B cell (primary cell): ENCODE measurements at regions not wholly inside any gene's neighbourhood (a gene's known extent, or its start where the extent isn't known, plus 50 kb on each side); places are given as distances from the start of the nearest gene placed in this dataset.

ENCODE experiments used
- ATAC-seq: fragments of 200-7000 bp; cut with Tn5 transposase; one replicate; pipeline ENCODE4 v1.10.0; 2021; ENCODE audit warnings: low read depth, mild to moderate bottlenecking, moderate number of reproducible peaks, moderate library complexity
- CTCF ChIA-PET: fragments of 350-600 bp; sonication (Branson Sonifier 250); formaldehyde crosslinking; loops from one replicate; lab custom pipeline; 2021; ENCODE audit warnings: antibody characterized with exemption, inconsistent platforms; lab: Charles Lee
- POLR2A ChIA-PET: fragments of 350-600 bp; sonication (Branson Sonifier 250); formaldehyde crosslinking; loops from one replicate; lab custom pipeline; 2021; ENCODE audit warnings: antibody characterized with exemption; lab: Charles Lee
- DNase-seq: peaks from one replicate; pipeline ENCODE4 v3.0.0; 2013
- H2AFZ ChIP-seq: 2 replicates; pipeline ENCODE4 v1.6.1; 2012; ENCODE audit warnings: mild to moderate bottlenecking, low read depth, low read length; ENCODE audit not compliant: insufficient read depth, poor library complexity, severe bottlenecking
- H3K27ac ChIP-seq, 2 donors: 1 replicate in 1 of 2; 2 replicates in 1 of 2; pipeline ENCODE4 v1.5.1; 2012 to 2013; ENCODE audit warnings: low read length in 2 of 2, mild to moderate bottlenecking in 2 of 2, moderate library complexity in 1 of 2
- H3K27me3 ChIP-seq, 4 experiments: fragments of 200-600 bp in 1 of 4; sonication (generic) in 1 of 4; replicated peaks in 1 of 4; 1 replicate in 2 of 4; 2 replicates in 2 of 4; pipeline versions ENCODE4 v1.6.1 to v1.7.0; 2013 to 2016; ENCODE audit warnings: low read length in 3 of 4, mild to moderate bottlenecking in 2 of 4, mixed read lengths in 1 of 4, moderate library complexity in 1 of 4; ENCODE audit not compliant: insufficient read depth in 4 of 4, control insufficient read depth in 3 of 4; ENCODE audit errors: control extremely low read depth in 1 of 4
- H3K36me3 ChIP-seq, 2 experiments: replicated peaks in 1 of 2; 1 replicate in 1 of 2; 2 replicates in 1 of 2; pipeline versions ENCODE4 v1.6.1 to v1.7.1; 2013; ENCODE audit warnings: low read length in 1 of 2; ENCODE audit not compliant: insufficient read depth in 2 of 2, control insufficient read depth in 1 of 2; ENCODE audit errors: control extremely low read depth in 1 of 2, extremely low read depth in 1 of 2
- H3K4me1 ChIP-seq, 2 donors: fragments of 200-600 bp in 1 of 2; sonication (generic) in 1 of 2; 1 replicate in 1 of 2; 2 replicates in 1 of 2; pipeline versions ENCODE4 v1.5.1 to v1.6.1; 2013 to 2017; ENCODE audit warnings: low read length in 2 of 2; ENCODE audit not compliant: control insufficient read depth in 2 of 2, insufficient read depth in 2 of 2
- H3K4me2 ChIP-seq: replicated peaks from 2 replicates; pipeline ENCODE3; 2012; ENCODE audit warnings: mild to moderate bottlenecking, low read depth, low read length; ENCODE audit not compliant: poor library complexity, severe bottlenecking
- H3K4me3 ChIP-seq, 5 experiments: fragments of 200-600 bp in 1 of 5; sonication (generic) in 1 of 5; 1 replicate in 3 of 5; 2 replicates in 2 of 5; pipeline versions ENCODE4 v1.5.1 to v1.7.0; 2011 to 2016; ENCODE audit warnings: low read length in 4 of 5, mild to moderate bottlenecking in 4 of 5, low read depth in 2 of 5, control low read depth in 1 of 5, moderate library complexity in 1 of 5; ENCODE audit not compliant: insufficient read depth in 1 of 5; ENCODE audit errors: control extremely low read depth in 1 of 5, extremely low read depth in 1 of 5
- H3K79me2 ChIP-seq: fragments of 200-600 bp; sonication (generic); one replicate; pipeline ENCODE4 v1.6.0; 2016; ENCODE audit warnings: low read length; ENCODE audit not compliant: control insufficient read depth, insufficient read depth
- H3K9ac ChIP-seq: fragments of 200-600 bp; sonication (generic); 2 replicates; pipeline ENCODE4 v1.6.1; 2017; ENCODE audit warnings: mild to moderate bottlenecking, low read length, moderate library complexity
- H3K9me3 ChIP-seq, 3 donors: one replicate each; pipeline versions ENCODE4 v1.6.1 to v1.7.1; 2013; ENCODE audit warnings: low read length in 2 of 3; ENCODE audit not compliant: control insufficient read depth in 2 of 3, insufficient read depth in 1 of 3; ENCODE audit errors: control extremely low read depth in 1 of 3
- H4K20me1 ChIP-seq: 2 replicates; pipeline ENCODE4 v1.6.0; 2012; ENCODE audit warnings: mild to moderate bottlenecking, low read length; ENCODE audit not compliant: insufficient read depth, control insufficient read depth, poor library complexity, severe bottlenecking
- H3K27ac Mint-ChIP-seq: one replicate; pipeline ENCODE4 v1.8.0; 2021; ENCODE audit warnings: mixed read lengths
- H3K27me3 Mint-ChIP-seq: one replicate; pipeline ENCODE4 v1.8.0; 2021; ENCODE audit warnings: mixed read lengths
- H3K4me1 Mint-ChIP-seq: one replicate; pipeline ENCODE4 v1.8.0; 2021; ENCODE audit warnings: mixed read lengths
- H3K4me3 Mint-ChIP-seq: one replicate; pipeline ENCODE4 v1.8.0; 2021; ENCODE audit warnings: mixed read lengths
- H3K9me3 Mint-ChIP-seq: one replicate; pipeline ENCODE4 v1.8.0; 2022; ENCODE audit warnings: mixed read lengths; ENCODE audit not compliant: insufficient read depth
- EZH2 ChIP-seq: IDR thresholded peaks from 2 replicates; pipeline ENCODE4 v1.6.1; 2012; ENCODE audit warnings: borderline replicate concordance, low read depth, mild to moderate bottlenecking, moderate library complexity, low read length; ENCODE audit not compliant: insufficient read depth, poor library complexity, severe bottlenecking
- WGBS: methylation state at CpG from one replicate; pipeline ENCODE4 v1.1.5; 2013; ENCODE audit warnings: missing lambda C conversion rate; ENCODE audit not compliant: insufficient coverage; 5-methylcytosine and 5-hydroxymethylcytosine counted together
- intact Hi-C: fragments of 100-400 bp; cut with micrococcal nuclease; formaldehyde crosslinking; loops from one replicate; pipeline ENCODE4 v1.10.0; 2022
- TF ChIP-seq, protein P1 (sequence below): fragments of 200-600 bp; IDR thresholded peaks from one replicate; pipeline ENCODE4 v1.8.0; 2022; ENCODE audit warnings: antibody characterized with exemption, mild to moderate bottlenecking

GRCh38 chr2:181275643-181276070 lies 181.5 kb upstream of the ITGA4 start:
- intact Hi-C loops, result no loop called here
- POLR2A ChIA-PET, result no interaction called here
- no peak overlapping the region for H3K9ac ChIP-seq
- TF ChIP-seq EZH2, result no peak
- TF ChIP-seq, protein P1, sequence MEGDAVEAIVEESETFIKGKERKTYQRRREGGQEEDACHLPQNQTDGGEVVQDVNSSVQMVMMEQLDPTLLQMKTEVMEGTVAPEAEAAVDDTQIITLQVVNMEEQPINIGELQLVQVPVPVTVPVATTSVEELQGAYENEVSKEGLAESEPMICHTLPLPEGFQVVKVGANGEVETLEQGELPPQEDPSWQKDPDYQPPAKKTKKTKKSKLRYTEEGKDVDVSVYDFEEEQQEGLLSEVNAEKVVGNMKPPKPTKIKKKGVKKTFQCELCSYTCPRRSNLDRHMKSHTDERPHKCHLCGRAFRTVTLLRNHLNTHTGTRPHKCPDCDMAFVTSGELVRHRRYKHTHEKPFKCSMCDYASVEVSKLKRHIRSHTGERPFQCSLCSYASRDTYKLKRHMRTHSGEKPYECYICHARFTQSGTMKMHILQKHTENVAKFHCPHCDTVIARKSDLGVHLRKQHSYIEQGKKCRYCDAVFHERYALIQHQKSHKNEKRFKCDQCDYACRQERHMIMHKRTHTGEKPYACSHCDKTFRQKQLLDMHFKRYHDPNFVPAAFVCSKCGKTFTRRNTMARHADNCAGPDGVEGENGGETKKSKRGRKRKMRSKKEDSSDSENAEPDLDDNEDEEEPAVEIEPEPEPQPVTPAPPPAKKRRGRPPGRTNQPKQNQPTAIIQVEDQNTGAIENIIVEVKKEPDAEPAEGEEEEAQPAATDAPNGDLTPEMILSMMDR, result no peak
- no peak overlapping the region for H3K4me2 ChIP-seq
- H2AFZ ChIP-seq, result no peak overlapping the region
- Mint-ChIP-seq H3K9me3 (no peaks in the 10 kb centered on the region), H3K27ac (no peak overlapping the region), H3K4me3 (no peak overlapping the region), H3K4me1 (no peaks in the 10 kb centered on the region), H3K27me3 (no peaks in the 10 kb centered on the region)
- H4K20me1 ChIP-seq, result no peaks in the 10 kb centered on the region
- ATAC-seq (peak; percentile 7), DNase-seq (no peak)
- no peaks in the 10 kb centered on the region for H3K9me3 ChIP-seq
- no peak overlapping the region for H3K4me3 ChIP-seq
- H3K79me2 ChIP-seq, result no peaks in the 10 kb centered on the region
- CTCF ChIA-PET, result no interaction called here
- H3K27me3 ChIP-seq, result no peaks in the 10 kb centered on the region
- no peaks in the 10 kb centered on the region for H3K4me1 ChIP-seq
- no peaks in the 10 kb centered on the region for H3K36me3 ChIP-seq
- H3K27ac ChIP-seq, result no peak overlapping the region
- WGBS, result 100% methylated on average over 1 of the region's 3 CpGs

DNA sequence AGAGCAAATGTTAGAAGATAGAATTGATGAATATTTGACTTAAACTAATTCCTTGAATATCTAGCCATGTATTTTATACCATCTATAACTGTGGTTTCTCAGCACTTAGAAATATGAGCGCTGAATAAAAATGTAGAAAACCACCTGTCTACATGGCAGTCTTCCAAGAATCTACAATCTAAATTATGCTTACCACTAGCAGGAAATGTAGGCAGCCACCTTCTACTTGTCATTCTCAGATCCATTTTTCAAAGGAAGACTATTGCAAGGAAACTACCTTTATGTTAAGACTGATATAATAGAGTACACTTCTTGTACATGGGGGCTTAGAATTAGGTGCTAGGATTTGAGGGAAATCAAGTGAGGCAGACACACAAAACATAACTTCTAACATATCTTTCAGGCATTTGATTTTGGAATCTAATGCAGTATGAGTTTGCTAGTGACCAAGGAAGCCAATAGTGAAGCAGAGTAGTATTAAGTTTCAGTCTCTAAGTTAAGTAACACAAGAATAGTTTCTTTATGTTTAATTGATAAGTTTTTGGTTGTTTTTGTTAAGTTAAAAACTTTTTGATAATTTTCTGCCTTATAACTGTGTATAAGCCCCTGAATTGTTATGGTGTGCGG lies 175.9 kb upstream of the ITGA4 start:
- H3K27ac Mint-ChIP-seq, result no peak overlapping the region
- H3K9me3 ChIP-seq, result peaks cover 0 to 1% (median 0%) of the 10 kb centered on the region in 3 donors
- no peak overlapping the region for H3K27ac ChIP-seq
- no peaks in the 10 kb centered on the region for H3K27me3 Mint-ChIP-seq
- no peak overlapping the region for H3K4me3 ChIP-seq
- H3K9me3 Mint-ChIP-seq, result no peaks in the 10 kb centered on the region
- H3K4me3 Mint-ChIP-seq, result no peak overlapping the region
- ChIA-PET CTCF (no interaction called here), POLR2A (no interaction called here)
- no peaks in the 10 kb centered on the region for H3K79me2 ChIP-seq
- H3K36me3 ChIP-seq, result no peaks in the 10 kb centered on the region
- TF ChIP-seq EZH2, result no peak
- TF ChIP-seq, protein P1, result no peak
- no peak overlapping the region for H2AFZ ChIP-seq
- no CpG with 5 or more reads among the region's 2 CpGs for WGBS
- DNase-seq, result no peak
- no peak overlapping the region for H3K4me2 ChIP-seq
- intact Hi-C loops, result no loop called here
- no peaks in the 10 kb centered on the region for H3K4me1 ChIP-seq
- no peaks in the 10 kb centered on the region for H4K20me1 ChIP-seq
- H3K27me3 ChIP-seq, result no peaks in the 10 kb centered on the region
- H3K9ac ChIP-seq, result no peak overlapping the region
- peaks cover 4% of the 10 kb centered on the region for H3K4me1 Mint-ChIP-seq
- ATAC-seq, result no peak
